ENCODE measurements at regions not wholly inside any gene's neighbourhood (a gene's known extent, or its start where the extent isn't known, plus 50 kb on each side); places are given as distances from the start of the nearest gene placed in this dataset.
"Not testable (repeated sequence)": the region's sequence is repeated elsewhere in the genome, so short reads cannot be mapped to it uniquely, and the experiment has no call there.

DNA sequence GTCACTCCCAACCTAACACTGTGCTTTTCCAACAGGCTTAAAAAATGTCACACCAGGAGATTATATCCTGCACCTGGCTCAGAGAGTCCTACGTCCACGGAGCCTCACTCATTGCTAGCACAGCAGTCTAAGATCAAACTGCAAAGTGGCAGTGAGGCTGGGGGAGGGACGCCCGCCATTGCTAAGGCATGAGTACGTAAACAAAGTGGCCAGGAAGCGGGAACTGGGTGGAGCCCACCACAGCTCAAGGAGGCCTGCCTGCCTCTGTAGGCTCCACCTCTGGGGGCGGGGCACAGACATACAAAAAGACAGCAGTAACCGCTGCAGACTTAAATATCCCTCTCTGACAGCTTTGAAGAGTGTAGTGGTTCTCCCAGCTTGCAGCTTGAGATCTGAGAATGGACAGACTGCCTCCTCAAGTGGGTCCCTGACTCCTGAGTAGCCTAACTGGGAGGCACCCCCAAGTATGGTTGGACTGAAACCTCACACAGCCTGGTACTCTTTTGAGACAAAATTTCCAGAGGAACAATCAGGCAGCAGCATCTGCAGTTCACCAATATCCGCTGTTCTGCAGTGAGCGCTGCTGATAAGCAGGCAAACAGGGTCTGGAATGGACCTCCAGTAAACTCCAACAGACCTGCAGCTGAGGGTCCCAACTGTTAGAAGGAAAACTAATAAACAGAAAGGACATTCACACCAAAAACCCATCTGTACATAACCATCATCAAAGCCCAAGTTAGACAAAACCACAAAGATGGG lies 2986.4 kb upstream of the OR11H1 start:
- DNase-seq (ENCODE audit: low read depth), result not testable (repeated sequence)

DNA sequence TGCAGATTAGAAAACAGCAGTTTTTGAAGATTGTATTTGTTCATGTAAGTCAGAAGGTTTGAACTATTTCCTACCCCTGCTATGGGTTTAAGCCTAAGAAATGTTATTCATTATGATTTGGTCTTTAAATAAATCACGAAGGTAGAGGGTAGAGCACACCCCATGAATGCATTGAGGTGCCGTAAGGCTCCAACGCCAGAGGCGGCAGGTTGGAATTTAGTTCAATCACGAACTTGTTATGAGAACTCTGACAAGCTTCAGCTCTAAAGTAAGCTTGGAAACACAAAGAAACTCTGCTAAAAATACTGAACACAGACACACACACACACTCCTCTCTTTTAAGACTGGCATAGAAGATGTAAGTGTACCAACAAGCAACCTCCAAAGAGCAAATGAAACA lies 2974.6 kb upstream of the OR11H1 start:
- DNase-seq (ENCODE audit: low read depth), result not testable (repeated sequence)

DNA sequence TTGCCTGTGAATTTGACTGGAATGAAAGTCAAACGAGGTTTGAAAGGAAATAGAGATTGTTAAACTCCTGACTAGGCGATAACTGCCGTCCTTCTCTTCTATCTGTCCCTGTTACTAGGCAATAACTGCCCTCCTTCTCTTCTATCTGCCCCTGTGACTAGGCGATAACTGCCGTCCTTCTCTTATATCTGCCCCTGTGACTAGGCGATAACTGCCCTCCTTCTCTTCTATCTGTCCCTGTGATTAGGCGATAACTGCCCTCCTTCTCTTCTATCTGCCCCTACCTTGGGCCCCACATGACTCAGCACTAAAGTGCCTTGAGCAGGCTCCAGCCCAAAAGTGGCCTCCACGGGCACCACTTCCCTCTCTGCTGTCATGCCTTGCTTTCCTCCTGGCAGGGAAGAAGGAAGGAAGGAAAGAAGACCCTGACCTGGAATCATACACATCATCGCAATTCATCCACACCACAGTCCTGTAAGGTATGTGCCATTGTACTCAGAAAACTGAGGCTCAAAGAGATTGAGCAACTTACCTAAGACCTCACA lies 2973.3 kb upstream of the OR11H1 start:
- not testable (repeated sequence) for DNase-seq (ENCODE audit: low read depth)

DNA sequence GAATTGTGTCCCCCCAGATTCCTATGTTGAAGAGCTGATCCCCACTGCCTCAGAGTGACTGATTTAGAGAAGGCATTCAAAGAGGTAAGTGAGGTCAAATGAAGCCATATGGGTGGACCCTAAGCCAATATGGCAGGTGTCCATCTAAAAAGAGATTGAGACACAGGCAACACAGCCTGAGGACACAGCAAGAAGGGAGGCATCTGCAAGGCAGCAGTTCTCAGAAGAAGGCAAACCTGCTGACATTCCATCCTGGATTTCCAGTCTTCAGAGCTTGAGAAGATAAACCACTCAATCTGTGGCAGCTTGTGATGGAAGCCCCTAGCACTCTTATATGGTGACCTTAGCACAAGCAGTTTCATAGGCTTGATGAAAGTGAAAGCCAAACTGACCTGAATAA lies 2956.5 kb upstream of the OR11H1 start:
- not testable (repeated sequence) for DNase-seq (ENCODE audit: low read depth)

DNA sequence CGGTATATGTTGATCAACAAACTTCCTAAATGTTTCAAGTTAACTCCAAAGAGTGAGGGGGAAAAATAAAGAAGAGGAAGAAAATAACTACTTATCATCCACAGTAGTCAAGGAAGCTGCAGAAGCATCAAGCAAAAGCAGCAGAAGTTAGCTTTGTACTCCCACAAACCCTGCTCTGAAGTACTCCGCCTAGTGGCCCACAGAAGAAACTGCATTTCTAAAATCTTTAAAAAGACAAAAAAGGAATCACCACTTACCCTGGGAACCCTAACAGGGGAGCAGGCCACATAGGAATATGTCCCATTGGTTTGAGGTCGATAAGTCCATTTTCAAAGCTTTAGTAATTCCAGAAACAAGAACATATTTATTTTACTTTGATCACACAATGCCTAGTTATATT lies 2948.3 kb upstream of the OR11H1 start:
- not testable (repeated sequence) for DNase-seq (ENCODE audit: low read depth)

DNA sequence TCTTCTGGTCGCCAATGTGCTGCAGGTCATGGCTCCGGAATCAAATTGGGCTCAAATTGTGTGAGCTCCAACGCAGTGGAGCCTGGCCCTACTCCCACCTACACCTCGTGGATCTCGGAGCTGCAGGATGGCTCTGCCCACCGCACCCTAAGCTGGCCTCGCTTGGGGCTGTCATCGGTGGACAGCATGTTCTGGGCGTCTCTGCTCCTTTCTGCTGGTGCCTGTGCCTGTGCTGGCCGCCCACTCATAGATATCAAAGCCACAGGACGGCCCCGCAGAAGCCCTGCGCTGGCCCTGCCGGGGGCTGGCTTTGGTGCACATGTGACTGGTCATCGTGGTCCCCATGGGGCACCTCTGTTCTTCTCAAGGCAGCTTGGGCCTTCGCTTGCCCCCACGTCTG lies 2943.5 kb upstream of the OR11H1 start:
- DNase-seq (ENCODE audit: low read depth), result not testable (repeated sequence)

DNA sequence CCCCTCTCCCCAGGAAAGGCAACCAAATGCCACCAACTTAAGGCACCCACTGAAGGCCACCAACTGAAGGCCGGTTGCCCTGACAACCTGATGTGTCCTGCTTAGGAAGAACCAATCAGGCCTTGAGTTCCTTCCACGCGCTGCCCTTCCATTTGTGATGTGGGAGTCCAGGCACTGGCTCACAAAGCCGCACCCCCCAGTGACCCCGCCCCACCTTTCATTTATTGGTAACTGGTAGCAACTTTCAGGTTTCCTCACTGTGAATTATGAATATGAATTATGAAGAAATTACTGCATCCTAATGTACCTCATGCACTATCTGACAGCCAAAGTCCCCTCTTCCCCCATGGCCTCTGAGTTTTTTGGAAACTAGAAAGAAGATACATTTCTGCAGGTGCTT lies 2943.1 kb upstream of the OR11H1 start:
- not testable (repeated sequence) for DNase-seq (ENCODE audit: low read depth)

DNA sequence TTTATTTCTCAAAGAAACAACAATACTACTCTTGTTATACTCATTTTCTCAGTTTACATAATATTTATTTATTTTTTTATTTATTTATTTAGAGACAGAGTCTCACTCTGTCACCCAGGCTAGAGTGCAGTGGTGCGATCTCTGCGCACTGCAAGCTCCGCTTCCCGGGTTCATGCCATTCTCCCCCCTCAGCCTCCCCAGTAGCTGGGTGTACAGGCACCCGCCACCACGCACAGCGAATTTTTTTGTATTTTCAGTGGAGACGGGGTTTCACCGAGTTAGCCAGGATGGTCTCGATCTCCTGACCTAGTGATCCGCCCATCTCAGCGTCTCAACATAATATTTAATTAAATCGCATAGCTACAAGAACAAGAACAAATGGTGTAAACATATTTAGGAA lies 2932.3 kb upstream of the OR11H1 start:
- not testable (repeated sequence) for DNase-seq (ENCODE audit: low read depth)

DNA sequence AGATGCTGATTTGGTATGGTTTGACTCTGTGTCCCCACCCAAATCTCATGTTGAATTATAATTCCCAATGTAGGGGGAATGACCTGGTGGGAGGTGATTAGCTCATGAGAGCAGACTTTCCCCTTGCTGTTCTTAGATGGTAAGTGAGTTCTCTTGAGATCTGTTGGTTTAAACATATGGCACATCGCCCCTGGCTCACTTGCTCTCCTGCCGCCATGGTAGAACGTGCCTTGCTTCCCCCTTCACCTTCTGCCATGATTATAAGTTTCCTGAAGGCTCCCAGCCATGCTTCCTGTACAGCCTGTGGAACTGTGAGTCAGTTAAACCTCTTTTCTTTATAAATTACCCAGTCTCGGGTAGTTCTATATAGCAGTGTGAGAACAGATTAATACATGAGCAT lies 2930.2 kb upstream of the OR11H1 start:
- DNase-seq (ENCODE audit: low read depth), result not testable (repeated sequence)

DNA sequence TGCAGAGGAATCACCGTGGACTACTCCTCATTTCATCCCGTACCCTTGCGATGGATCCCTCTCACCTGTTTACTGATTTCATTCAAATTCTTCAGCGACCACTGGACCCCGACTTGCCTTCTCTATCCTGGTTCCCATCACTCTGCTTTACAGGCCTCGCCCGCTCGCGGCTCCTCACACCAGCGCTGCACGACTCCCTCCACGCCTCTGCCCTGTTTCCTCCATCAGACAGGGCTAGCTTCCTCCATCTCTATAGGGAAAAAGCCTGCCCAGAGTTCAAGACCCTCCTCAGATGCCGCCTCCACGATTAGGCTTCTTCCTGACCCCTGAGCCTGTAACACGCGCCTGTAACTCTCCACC lies 2926.5 kb upstream of the OR11H1 start:
- not testable (repeated sequence) for DNase-seq (ENCODE audit: low read depth)

DNA sequence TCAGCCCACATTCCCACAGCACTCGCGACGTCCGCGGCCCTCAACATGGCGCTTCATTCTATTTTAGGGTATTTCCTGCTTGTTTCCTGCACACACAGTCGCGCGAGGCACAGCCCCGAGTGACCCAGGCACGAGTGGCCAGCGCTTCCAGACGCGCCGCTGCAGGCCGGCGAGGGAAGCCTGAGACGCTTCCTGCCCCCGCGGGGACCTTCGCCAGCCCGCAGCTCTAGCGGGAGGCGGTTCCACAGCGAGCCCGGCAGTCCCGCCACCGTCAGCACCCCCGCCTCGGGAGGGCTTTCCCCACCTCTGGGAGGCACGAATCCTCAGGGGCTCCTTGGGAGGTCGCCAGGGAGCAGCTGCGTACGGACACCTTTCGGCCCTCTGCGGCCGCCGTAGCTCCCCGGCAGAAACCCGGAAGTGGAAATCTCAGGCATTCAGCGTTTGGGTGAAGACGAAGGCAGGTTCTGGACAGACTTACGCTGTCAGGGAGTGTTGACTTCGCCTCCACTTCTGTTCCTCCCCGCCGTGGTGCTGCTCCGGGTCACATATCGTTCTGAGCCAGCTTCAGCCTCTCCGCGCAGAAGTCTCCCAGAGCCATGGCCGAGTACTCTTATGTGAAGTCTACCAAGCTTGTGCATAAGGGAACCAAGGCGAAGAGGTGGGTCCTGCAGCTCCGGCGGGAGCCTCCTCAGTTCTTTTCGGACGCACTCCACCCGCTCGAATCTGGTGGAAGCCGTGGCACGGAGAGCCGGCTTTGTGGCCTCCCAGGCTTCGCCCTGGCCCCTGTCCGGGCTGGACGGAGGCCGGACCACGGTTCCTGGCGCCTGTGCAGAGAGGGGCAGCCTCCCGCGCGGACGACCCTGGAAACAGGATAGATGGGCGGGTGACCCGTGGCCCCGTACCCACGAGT lies 2925.9 kb upstream of the OR11H1 start:
- DNase-seq (ENCODE audit: low read depth), result no peak

DNA sequence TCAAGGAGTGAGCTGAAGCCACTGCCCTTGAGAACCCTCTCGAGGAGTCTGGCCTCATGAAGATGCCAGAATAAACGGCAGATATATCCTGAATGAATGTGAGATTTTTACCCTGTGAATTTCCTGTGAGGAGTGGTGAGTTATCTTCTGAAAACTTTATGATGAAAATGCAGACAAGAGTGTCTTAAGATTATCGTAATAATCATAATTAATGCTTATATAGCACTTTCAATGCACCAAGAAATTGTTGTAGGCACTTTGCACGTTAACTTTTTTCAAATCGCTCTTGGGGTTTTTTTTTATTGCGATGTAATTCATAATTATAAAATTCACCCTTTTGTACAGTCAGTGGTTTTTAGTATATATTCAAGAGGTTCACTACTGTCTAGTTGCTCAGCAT lies 2924.6 kb upstream of the OR11H1 start:
- DNase-seq (ENCODE audit: low read depth), result not testable (repeated sequence)

DNA sequence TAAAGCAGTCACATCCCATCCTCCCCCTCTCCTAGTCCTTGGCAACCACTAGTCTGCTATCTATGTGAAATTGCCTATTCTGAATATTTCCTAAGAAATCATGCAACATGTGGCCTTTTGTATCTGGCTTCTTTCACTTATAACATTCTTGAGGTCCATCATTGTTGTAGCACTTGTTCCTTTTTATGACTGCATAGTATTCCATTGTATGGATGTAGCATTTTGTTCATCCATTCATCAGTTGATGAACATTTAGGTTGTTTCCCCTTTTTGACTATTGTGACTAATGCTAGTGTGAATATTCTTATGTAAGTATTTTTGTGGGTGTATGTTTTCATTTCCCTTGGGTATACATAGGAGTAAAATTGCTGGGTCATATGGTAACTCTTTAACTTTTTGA lies 2924.2 kb upstream of the OR11H1 start:
- not testable (repeated sequence) for DNase-seq (ENCODE audit: low read depth)

DNA sequence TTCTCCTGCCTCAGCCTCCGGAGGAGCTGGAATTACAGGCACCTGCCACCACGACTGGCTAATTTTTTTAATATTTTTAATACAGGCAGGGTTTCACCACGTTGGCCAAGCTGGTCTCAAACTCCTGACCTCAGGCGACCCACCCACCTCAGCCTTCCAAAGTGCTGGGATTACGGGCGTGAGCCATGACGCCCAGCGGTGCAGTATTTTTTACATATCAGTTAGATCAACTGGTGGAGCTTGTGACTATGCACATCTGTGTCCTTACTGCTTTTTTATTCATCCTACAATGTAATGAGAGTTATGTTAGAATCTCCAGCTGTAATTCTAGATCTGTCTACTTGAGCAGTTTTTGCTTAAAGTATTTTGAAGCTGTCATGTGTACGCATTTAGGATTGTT lies 2919.5 kb upstream of the OR11H1 start:
- not testable (repeated sequence) for DNase-seq (ENCODE audit: low read depth)

DNA sequence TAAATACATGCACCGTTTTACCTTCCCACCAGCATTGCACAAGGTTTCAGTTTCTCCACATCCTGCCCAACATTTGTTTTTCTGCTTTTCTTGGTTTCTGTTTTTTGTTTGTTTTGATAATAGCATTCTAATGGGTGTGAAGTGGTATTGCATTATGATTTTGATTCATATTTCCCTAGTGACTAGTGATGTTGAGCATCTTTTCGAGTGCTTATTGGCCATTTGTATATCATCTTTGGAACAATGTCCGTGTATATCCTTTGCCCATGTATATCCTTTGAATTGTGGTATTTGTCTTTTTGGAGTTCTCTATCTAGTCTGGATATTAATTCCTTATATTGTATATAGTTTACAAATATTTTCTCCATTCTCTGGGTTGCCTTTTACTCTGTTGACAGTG lies 2914.8 kb upstream of the OR11H1 start:
- no peak for DNase-seq (ENCODE audit: low read depth)

DNA sequence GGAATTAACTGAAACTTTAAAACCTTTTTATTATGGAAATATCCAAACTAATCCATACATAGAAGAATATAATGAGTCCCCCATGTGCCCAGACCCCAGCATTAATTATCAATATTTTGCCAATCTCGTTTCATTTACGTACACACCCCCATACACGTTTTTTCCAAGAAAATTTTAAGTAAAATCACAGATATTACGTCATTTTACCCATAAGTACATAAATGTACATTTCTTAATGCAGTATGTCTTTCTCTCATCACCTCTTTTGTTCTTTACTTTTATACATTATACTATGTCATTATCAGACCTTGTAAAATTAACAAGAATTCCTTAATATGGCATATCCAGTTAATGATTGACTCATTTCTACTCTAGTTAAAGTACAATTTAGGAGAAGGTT lies 2914.1 kb upstream of the OR11H1 start:
- not testable (repeated sequence) for DNase-seq (ENCODE audit: low read depth)

DNA sequence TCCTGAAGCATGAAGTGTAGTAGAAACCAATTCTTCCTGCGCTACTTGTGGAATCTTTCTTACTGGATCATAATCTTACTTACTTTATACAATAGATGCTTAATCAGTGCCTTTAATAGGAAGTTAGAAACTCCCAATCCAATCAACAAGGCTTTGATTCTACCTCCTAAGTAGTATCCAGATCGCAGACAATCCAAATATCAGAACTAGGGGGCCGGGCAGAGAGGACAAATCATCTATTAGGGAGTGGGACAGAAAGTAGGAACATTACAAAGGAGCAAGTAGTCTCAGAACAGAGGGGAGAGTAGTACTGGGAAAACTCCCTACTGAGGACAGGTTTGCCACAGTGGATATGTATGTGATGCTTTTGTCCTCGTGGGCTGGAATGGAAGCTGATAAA lies 2901.1 kb upstream of the OR11H1 start:
- not testable (repeated sequence) for DNase-seq (ENCODE audit: low read depth)

DNA sequence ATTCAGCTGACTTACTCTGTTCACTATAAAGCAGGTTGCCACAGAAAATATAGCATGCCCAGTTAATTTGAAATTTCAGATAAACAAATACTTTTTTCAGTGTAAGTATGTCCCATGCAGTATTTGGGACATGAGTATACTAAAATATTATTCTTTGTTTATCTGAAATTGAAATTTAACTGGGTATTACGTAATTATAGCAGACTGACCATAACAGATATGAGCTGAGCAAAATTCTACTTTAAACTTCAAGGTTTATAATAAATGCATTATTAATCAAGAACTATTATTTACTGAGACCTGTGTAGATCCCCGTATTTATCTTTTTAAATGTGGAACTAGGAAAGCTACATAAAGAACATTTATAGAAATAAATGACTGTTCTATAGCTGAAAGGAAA lies 2898.2 kb upstream of the OR11H1 start:
- DNase-seq (ENCODE audit: low read depth), result not testable (repeated sequence)

DNA sequence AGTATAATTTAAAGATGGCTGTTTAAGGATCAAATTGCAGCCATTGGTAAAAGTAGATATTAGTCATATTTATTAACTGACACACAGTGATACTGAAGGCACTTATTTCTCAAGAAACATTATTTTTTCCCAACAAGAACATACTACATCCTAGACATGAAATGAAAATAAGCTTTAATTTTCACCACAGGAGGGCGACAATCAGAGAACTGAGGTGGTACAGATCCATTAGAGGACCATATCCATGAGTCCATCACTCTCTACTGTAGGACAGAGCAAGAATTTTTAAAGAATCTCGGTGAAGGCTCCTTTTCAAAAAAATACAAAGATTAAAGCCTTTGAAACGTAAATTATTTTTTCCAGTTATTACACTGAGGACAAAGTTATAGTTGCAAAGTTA lies 2897.0 kb upstream of the OR11H1 start:
- DNase-seq (ENCODE audit: low read depth), result peak; percentile 7

DNA sequence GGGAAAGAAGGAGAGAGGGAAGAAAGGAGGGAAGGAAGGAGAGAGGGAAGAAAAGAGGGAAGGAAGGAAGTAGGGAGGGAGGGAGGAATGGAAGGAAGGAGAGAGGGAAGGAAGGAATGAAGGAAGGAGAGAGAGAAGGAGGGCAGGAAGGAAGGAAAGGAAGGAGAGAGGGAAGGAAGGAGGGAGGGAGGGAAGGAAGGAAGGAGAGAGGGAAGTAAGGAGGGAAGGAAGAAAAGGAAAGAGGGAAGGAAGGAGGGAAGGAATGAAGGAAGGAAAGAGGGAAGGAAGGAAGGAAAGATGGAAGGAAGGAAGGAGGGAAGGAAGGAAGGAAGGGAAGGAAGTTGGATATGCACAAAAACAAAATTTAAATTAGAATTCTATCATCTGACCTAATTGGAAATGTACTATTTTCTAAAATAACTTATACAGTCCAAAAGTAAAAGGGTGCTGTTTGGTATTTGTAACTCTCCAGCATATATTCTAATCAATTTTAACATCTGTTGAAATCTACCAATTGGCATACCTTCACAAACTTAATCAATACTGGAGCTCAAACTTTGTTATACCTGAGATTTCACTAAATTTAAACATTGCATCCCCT lies 2890.3 kb upstream of the OR11H1 start:
- DNase-seq (ENCODE audit: low read depth), result not testable (repeated sequence)

DNA sequence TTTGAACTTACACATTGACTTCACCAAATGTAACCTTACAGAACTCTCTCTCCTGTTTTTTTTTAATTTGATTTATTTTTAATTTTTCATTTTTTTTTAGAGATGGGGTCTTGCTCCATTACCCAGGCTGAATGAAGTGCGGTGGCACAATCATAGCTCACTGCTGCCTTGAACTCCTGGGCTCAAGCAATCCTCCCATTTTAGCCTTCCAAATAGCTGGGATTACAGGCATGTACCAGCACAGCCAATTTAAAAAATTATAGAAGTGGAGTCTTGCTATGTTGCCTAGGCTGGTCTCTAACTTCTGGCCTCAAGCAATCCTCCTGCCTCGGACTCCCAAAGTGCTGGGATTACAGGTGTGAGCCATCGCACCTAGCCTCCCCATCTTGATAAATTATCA lies 2889.7 kb upstream of the OR11H1 start:
- not testable (repeated sequence) for DNase-seq (ENCODE audit: low read depth)

Data from ELR (cell line).